ELF-1 (cell line): ENCODE measurements at regions not wholly inside any gene's neighbourhood (a gene's known extent, or its start where the extent isn't known, plus 50 kb on each side); places are given as distances from the start of the nearest gene placed in this dataset.
A peak's percentile ranks its signal among the peaks of the same experiment; 100 is the strongest.
"Not testable (repeated sequence)": the region's sequence is repeated elsewhere in the genome, so short reads cannot be mapped to it uniquely, and the experiment has no call there.

Experiments
- DNase-seq: peaks from one replicate; pipeline ENCODE4 v3.0.0-alpha.2; 2016; ENCODE audit warnings: low read depth, low spot score

DNA sequence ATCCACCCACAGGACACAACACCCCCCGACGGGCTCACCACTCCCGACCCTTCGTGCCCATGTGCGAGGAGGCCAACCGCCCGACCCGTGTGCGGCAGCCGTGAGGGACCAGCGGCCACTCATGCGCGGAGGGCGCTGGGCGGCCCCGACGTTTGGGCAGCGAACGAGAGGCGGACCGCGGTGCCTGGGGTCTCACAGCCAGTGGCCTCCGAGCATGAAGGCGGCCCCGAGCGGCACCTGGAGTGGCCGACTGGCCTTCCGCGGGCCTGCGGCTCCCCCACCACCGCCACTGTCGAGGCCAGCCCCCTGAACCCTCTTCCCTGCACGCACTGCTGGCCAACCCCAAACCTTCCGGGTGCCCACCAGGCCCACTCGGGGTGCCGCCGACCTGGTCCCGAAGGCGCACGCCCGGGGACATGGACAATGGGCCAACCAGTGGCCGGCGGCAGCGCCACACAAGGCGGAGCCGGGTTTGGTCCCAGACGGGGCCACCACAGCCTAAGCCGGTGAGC, 4274.9 kb upstream of the OR11H1 start:
- DNase-seq: no peak

- not testable (repeated sequence) for DNase-seq
These were observed 4257.0 kb upstream of the OR11H1 start for GRCh38 chr22:11270981-11271380.

GRCh38 chr22:11285116-11285838, 4242.7 kb upstream of the OR11H1 start:
- DNase-seq: peak; percentile 85

GRCh38 chr22:11285839-11286205, 4242.2 kb upstream of the OR11H1 start:
- DNase-seq: not testable (repeated sequence)

GRCh38 chr22:11288246-11289220, 4239.5 kb upstream of the OR11H1 start:
- DNase-seq: not testable (repeated sequence)

DNA sequence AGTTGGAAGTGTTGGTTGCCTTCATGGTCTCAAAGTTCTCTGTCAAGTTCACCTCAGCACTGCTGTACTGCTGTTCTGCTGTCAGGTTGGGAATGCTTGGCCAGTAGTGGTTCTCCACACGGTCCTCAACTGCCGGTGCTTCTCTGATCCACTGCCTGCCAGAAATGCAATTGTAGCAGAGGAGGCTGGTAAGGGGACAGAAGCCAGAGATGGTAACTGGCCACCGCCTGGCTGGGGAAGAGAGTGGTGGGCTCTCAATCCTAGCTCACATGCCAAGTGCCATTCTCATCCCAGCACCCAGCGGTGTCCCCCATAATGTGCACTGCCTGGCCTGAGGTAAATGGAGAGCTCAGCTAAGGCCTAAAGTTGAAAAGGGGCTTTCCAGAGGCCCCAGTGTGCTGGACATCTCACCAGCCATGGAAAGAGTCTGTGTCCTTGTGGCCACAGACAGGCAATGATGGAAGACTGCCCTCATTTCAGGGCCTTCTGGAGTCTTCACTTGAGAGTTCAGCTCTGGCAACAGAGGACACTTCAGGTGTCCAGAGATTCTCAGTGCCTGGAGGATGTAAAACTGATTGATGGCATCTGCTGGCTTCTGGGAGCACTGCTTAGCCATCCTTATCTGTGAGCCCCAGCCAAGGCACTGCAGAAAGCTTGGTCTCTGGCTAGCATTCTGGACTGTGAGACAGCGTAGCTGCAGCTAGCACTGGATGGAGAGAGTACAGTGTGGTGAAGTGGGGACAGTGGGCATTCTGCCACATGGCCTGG, 4229.7 kb upstream of the OR11H1 start:
- DNase-seq: not testable (repeated sequence)

- DNase-seq: not testable (repeated sequence)
These were observed 4225.6 kb upstream of the OR11H1 start for GRCh38 chr22:11302427-11302826.

DNA sequence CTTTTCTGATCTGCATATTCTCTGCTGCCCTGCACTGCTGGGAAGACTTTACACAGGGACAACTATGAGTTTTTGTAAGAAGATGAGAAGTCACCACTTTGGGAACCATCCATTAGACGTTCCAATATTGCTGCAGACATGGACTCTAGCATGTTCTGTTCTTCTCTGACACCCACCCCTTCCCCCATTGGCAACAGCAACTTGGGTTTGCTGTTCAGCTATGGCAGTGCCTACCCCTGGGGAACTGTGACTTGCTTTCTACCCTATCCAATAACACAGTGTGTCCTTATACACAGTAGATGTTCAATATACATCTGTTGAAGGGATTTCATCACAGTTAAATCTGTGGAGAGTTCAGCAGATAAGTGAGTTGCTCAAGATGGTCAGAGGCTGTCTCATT, 4225.1 kb upstream of the OR11H1 start:
- DNase-seq: not testable (repeated sequence)

- not testable (repeated sequence) for DNase-seq
These were observed 4222.8 kb upstream of the OR11H1 start for GRCh38 chr22:11305179-11305578.

DNA sequence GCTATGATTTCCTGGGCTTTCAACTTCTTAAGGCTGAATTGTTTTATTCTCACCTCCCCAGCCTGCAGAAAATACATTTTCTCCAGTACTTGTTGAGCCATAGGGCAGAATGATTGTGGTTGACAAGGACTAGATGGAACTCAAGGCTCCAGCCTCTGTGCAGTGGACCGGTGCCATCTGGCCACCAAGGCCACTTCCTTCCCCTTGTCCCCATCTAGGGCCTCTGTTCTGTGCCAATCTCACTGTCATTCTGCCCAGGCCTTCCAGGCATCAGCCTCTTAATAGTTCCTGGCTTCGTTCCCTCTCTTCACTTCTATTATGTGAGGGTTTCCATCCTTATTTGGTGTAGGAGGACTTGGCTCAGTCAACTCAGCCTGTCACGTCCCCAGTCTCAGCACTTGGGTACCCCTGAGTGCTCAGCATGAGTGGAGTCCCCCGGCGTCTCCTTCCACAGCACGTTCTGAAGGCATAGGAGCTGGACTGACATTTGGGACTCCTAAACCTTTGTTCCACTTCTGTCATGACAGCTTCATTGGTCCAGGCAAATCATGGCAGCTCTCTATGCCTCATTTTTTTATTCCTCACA, 4221.0 kb upstream of the OR11H1 start:
- not testable (repeated sequence) for DNase-seq

DNA sequence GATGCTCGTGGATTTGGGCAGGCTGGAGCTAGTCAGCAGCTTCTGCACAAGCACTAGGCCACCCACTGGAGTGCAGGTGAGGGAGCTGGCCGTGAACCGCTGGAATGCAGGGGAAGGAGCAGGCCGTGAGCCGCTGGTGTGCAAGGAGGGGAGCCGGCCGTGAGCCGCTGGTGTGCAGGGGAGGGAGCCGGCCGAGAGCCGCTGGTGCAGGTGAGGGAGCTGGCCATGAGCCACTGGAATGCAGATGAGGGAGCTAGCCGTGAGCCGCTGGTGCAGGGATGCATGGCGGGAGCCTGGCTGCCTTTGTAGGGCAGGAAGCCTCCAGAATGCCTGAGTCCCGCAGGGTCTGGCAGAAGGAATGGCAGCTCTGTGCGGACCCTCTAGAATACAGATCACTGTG, 4220.0 kb upstream of the OR11H1 start:
- DNase-seq: no peak

GRCh38 chr22:11309777-11310176, 4218.2 kb upstream of the OR11H1 start:
- DNase-seq: not testable (repeated sequence)

DNA sequence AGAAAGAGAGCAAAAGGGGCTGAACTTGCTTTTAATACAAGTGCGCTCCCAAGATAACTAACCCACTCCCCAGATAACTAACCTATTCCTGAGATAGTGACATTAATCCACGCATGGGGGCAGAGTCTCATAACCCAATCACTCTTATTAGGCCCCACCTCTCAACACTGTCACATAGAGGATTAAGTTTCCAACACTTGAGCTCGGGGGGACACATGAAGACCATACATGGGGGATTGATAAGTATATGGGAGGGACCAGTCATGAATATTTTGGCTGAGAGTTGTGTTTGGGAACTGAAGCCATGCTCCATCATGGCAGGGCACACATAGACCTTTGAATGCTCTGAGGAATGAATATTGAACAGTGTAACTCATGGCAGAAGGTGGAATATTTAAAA, 4217.3 kb upstream of the OR11H1 start:
- DNase-seq: not testable (repeated sequence)

DNA sequence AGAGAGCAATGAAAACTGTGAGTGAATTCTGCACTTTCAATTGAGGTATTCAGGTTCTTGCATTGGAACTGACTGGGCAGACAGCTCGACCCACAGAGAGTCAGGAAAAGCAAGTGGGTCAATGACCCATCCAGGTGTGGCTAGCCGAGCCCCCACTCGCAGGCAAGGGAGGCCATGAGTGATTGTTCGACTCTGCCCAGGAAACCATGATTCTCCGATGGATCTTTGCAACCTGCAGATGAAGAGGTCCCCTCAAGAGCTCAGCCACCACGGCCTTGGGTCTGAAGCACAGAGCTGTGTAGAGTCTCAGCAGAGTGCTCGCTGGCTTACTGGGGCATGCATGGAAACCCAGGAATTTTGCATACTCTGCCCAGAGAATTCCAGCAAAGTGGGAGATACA, 4215.4 kb upstream of the OR11H1 start:
- DNase-seq: not testable (repeated sequence)

DNA sequence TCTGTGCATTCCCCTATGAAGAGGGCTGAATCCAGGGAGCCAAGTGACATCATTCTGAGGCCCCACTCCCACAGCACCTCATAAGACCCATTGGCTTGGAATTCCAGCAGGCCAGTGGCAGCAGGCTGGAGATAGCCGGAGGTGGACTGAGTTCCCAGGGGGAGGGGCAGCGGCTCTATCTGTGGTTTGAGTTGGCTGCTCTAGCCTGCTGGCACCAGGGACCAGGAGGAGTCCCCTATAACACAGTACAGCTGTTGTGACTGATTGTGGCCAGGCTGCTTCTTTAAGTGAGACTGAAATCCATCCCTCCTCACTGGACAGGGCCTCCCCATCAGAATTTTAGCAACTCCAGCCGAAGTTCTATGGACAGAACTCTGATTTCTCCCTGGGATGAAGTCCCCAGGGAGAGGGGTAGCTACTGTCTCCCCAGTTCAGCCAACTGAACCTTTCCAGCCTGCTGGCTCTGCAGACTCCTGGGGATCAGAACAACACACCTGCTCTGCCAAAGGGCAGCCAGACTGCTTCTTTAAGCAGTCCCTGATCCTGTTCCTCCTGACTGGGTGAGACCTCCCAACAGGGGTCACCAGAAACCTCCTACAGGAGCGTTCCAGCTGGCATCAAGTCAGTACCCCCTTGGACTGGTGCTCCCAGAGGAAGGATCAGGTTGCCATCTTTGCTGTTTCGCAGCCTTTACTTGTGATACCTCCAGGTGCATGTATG, 4214.8 kb upstream of the OR11H1 start:
- DNase-seq: not testable (repeated sequence)

GRCh38 chr22:11318633-11319032, 4209.4 kb upstream of the OR11H1 start:
- DNase-seq: not testable (repeated sequence)

DNA sequence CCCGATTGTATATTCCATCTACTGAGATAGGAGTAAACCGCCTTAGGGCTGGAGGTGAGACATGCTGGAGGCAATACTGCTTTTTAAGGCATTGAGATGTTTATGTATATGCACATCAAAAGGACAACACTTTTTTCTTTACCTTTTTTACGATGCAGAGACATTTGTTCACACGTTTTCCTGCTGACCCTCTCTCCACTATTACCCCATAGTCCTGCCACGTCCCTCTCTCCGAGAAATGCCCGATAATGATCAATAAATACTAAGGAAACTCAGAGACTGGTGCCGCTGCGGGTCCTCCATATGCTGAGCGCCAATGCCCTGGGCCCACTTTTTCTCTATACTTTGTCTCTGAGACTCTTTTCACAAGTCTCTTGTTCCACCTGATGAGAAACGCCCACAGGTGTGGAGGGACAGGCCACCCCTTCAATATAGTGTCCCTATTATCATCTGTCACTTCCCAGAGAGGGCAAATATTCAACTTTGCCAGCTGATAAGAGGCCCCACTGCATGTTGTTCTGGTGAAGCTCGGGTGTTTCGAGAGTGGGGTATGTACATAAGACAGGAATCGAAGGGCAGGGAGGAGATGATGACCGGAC, 4203.5 kb upstream of the OR11H1 start:
- DNase-seq: peak; percentile 15

DNA sequence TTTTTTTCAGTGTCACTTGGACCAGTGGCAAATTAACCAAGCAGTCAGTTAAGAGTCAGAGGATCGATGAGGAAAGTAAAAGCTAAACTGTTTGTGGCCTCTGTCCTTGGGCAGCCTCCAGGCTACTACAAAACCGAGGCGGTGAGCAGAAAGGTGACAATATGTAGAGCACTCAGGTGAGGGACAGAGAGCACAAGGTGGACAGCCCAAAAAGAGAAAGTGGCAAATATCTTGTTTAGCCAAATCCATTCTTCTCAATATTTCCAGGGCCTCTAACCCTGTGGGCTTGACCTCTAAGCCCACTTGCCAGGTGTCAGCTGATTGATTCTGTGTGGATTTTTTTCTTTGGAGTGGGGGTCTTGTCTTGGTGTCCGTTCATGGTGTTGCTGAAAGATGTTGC, 4202.2 kb upstream of the OR11H1 start:
- no peak for DNase-seq

DNA sequence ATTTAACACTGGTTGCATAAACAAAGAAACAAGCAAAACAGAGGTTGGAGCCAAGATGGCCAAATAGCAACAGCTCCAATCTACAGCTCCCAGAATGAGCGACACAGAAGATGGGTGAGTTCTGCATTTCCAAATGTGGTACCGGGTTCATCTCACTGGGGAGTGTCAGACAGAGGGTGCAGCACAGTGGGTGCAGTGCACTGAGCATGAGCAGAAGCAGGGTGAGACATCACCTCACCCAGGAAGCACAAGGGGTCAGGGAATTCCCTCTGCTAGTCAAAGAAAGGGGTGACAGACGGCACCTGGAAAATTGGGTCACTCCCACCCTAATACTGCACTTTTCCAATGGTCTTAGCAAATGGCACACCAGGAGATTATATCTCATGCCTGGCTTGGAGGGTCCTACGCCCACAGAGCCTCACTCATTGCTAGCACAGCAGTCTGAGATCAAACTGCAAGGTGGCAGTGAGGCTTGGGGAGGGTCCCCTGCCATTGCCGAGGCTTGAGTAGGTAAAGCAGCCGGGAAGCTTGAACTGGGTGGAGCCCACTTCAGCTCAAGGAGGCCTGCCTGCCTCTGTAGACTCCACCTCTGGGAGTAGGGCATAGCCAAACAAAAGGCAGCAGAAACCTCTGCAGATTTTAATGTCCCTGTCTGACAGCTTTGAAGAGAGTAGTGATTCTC, 4186.5 kb upstream of the OR11H1 start:
- DNase-seq: not testable (repeated sequence)
